HCT116 (cell line): ENCODE measurements at regions not wholly inside any gene's neighbourhood (a gene's known extent, or its start where the extent isn't known, plus 50 kb on each side); places are given as distances from the start of the nearest gene placed in this dataset.

Experiments used
- ATAC-seq: fragments of 200-7000 bp; cut with Tn5 transposase; 2 replicates; pipeline ENCODE4 v1.9.1; 2020; ENCODE audit warnings: mild to moderate bottlenecking, moderate library complexity
- BruUV-seq: library from RNA; stranded (reverse); fragments of 400-500 nt; replicated peaks from 2 replicates; lab custom pipeline; 2021; lab: Mats Ljungman, UMichigan
- CTCF ChIA-PET: fragments of 300-600 bp; sonication (Branson Sonifier 250); formaldehyde crosslinking; loops from one replicate; lab custom pipeline; 2021; ENCODE audit warnings: antibody characterized with exemption; lab: Charles Lee
- POLR2A ChIA-PET: fragments of 300-600, 350-600 bp; sonication (Branson Sonifier 250); formaldehyde crosslinking; loops from one replicate; lab custom pipeline; 2021; ENCODE audit warnings: antibody characterized with exemption; lab: Charles Lee
- RAD21 ChIA-PET, 2 experiments: fragments of 300-600 bp; sonication (Branson Sonifier 250); formaldehyde crosslinking; loops; one replicate each; lab custom pipeline; 2023; ENCODE audit warnings: low total read pairs in 2 of 2; ENCODE audit not compliant: uncharacterized antibody in 2 of 2, unreplicated experiment in 2 of 2, low non-redundant PET in 1 of 2; lab: Charles Lee
- DNase-seq: peaks from one replicate; pipeline ENCODE4 v3.0.0-alpha.2; 2010; ENCODE audit warnings: low read depth, low spot score
- H2AFZ ChIP-seq: fragments of 200-600 bp; shearing (Covaris generic), sonication (generic); 2 replicates; pipeline ENCODE4 v1.6.1; 2017; ENCODE audit warnings: low read depth, mixed run types, mixed read lengths, antibody characterized with exemption, low read length; ENCODE audit not compliant: poor library complexity, severe bottlenecking
- H3K27ac ChIP-seq: 2 replicates; pipeline ENCODE4 v1.5.1; 2012; ENCODE audit warnings: low read depth, low read length
- H3K27me3 ChIP-seq: fragments of 200-600 bp; sonication (generic); 2 replicates; pipeline ENCODE4 v1.6.1; 2016; ENCODE audit warnings: mixed run types, low read length, mixed read lengths; ENCODE audit not compliant: insufficient read depth
- H3K36me3 ChIP-seq, 2 experiments: fragments of 200-500 bp in 1 of 2; fragments of 200-600 bp in 1 of 2; sonication (Bioruptor generic) in 1 of 2; sonication (generic) in 1 of 2; 2 replicates each; pipeline versions ENCODE4 v1.5.1 to v1.6.1; 2014 to 2016; ENCODE audit warnings: low read length in 2 of 2, inconsistent platforms in 1 of 2, mixed read lengths in 1 of 2, mixed run types in 1 of 2; ENCODE audit not compliant: insufficient read depth in 2 of 2, control insufficient read depth in 1 of 2
- H3K4me1 ChIP-seq, 2 experiments: fragments of 200-600 bp in 1 of 2; sonication (generic) in 1 of 2; 2 replicates each; pipeline versions ENCODE4 v1.5.1 to v1.6.1; 2012 to 2017; ENCODE audit warnings: low read length in 2 of 2, inconsistent platforms in 1 of 2, mild to moderate bottlenecking in 1 of 2, mixed read lengths in 1 of 2, mixed run types in 1 of 2, moderate library complexity in 1 of 2; ENCODE audit not compliant: insufficient read depth in 2 of 2, control insufficient read depth in 1 of 2
- H3K4me2 ChIP-seq: fragments of 200-600 bp; sonication (generic); 2 replicates; pipeline ENCODE4 v1.6.1; 2017; ENCODE audit warnings: mixed run types, low read length, mixed read lengths
- H3K4me3 ChIP-seq, 2 experiments: fragments of 200-600 bp in 1 of 2; sonication (generic) in 1 of 2; replicated peaks in 1 of 2; 2 replicates each; pipeline ENCODE4 v1.5.1; 2011 to 2016; ENCODE audit warnings: low read length in 2 of 2, control low read depth in 1 of 2, low read depth in 1 of 2, mild to moderate bottlenecking in 1 of 2, mixed read lengths in 1 of 2, mixed run types in 1 of 2
- H3K79me2 ChIP-seq: fragments of 200-600 bp; sonication (generic); 2 replicates; pipeline ENCODE4 v1.6.1; 2017; ENCODE audit warnings: mild to moderate bottlenecking, mixed run types, low read length, moderate library complexity, mixed read lengths; ENCODE audit not compliant: insufficient read depth
- H3K9ac ChIP-seq: fragments of 200-600 bp; sonication (generic); 2 replicates; pipeline ENCODE4 v1.6.1; 2016; ENCODE audit warnings: low read length, mixed read lengths
- H3K9me2 ChIP-seq: fragments of 200-600 bp; sonication (generic), shearing (Covaris generic); 2 replicates; pipeline ENCODE4 v1.6.1; 2017; ENCODE audit warnings: mixed run types, mild to moderate bottlenecking, moderate library complexity; ENCODE audit not compliant: insufficient read depth
- H3K9me3 ChIP-seq, 2 experiments: fragments of 200-500 bp in 1 of 2; fragments of 200-600 bp in 1 of 2; sonication (Bioruptor generic) in 1 of 2; sonication (generic) in 1 of 2; 2 replicates each; pipeline ENCODE4 v1.6.1; 2014 to 2017; ENCODE audit warnings: low read length in 2 of 2, mixed read lengths in 2 of 2, inconsistent platforms in 1 of 2, low read depth in 1 of 2, mild to moderate bottlenecking in 1 of 2, mixed run types in 1 of 2, moderate library complexity in 1 of 2; ENCODE audit not compliant: control insufficient read depth in 1 of 2, insufficient read depth in 1 of 2
- H4K20me1 ChIP-seq: fragments of 200-600 bp; sonication (generic), shearing (Covaris generic); 2 replicates; pipeline ENCODE4 v1.6.1; 2017; ENCODE audit warnings: mixed run types, mild to moderate bottlenecking, moderate library complexity; ENCODE audit not compliant: insufficient read depth
- CEBPB ChIP-seq: IDR thresholded peaks from 2 replicates; pipeline ENCODE4 v1.6.1; 2012; ENCODE audit warnings: low read depth
- ELF1 ChIP-seq: IDR thresholded peaks from 2 replicates; pipeline ENCODE4 v1.6.1; 2012; ENCODE audit warnings: low read depth, borderline replicate concordance
- JUND ChIP-seq: IDR thresholded peaks from 2 replicates; pipeline ENCODE4 v1.6.1; 2012
- SP1 ChIP-seq: IDR thresholded peaks from 2 replicates; pipeline ENCODE4 v1.6.1; 2012; ENCODE audit warnings: low read depth
- SRF ChIP-seq: IDR thresholded peaks from 2 replicates; pipeline ENCODE4 v1.6.1; 2012; ENCODE audit warnings: low read depth
- YY1 ChIP-seq: IDR thresholded peaks from 2 replicates; pipeline ENCODE4 v1.6.1; 2011; ENCODE audit warnings: low read length, low read depth, moderate library complexity, mild to moderate bottlenecking; ENCODE audit not compliant: insufficient replicate concordance; ENCODE audit errors: extremely low read depth
- ZNF274 ChIP-seq: fragments of 200-500 bp; sonication (Bioruptor generic); IDR thresholded peaks from 2 replicates; pipeline ENCODE4 v1.6.1; 2014; ENCODE audit warnings: mild to moderate bottlenecking, low read depth, low read length, inconsistent platforms
- intact Hi-C: fragments of 100-400 bp; cut with micrococcal nuclease; formaldehyde crosslinking; loops from 2 replicates; pipeline ENCODE4 v1.10.0; 2022
- TF ChIP-seq, protein P1 (sequence below): IDR thresholded peaks from 2 replicates; pipeline ENCODE4 v1.6.1; 2012; ENCODE audit warnings: low read depth

GRCh38 chr18:77750006-77750405, 500.4 kb downstream of the GALR1 start:
- Histone ChIP-seq H3K9ac (no peak overlapping the region), H3K36me3 (no peaks in the 10 kb centered on the region), H3K27me3 (no peaks in the 10 kb centered on the region), H2AFZ (no peak overlapping the region), H3K79me2 (no peaks in the 10 kb centered on the region), H3K4me1 (no peaks in the 10 kb centered on the region), H4K20me1 (no peaks in the 10 kb centered on the region), H3K4me3 (no peak overlapping the region), H3K9me3 (peaks cover 20 to 28% of the 10 kb centered on the region in 2 experiments; a peak in 2 of 4 replicates), H3K4me2 (no peak overlapping the region), H3K27ac (no peak overlapping the region), H3K9me2 (no peaks in the 10 kb centered on the region)
- ChIA-PET RAD21 (no interaction called here), POLR2A (no interaction called here), CTCF (no interaction called here)
- DNase-seq = no peak
- intact Hi-C loops = no loop called here
- ATAC-seq = no peak
- BruUV-seq = no TSS peak
- no peak for TF ChIP-seq SRF
- TF ChIP-seq YY1 = no peak
- no peak for TF ChIP-seq CEBPB

DNA sequence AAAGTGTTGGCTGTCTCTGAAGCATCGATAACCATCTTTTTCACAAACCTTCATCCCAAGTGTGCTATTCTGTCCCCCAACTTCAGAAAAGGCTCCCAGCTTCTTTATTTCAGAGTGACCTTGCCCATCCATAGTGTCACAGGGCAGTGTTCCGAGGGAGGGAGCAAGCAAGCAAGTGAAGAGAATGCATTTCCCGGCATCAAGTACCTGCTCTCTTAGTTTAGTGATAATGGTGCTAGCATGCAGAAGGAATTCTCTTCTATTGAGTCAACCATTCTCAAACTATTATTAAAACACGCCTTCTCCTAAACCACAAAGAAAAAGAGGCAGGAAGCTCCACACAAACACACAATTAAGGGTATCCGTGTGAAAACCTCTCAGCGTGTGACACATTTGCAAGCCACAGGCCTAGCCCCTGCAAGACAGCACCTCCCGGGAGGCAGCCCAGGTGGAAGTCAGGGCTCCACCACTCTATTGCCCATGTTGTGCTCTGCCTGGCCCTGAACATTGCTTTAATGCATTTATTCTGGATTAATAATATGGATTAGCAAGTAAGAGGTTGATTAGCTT, 504.9 kb downstream of the GALR1 start:
- Histone ChIP-seq H3K4me3 (no peak overlapping the region), H3K9ac (no peak overlapping the region), H2AFZ (no peak overlapping the region), H3K9me3 (peaks cover 21 to 24% of the 10 kb centered on the region in 2 experiments; a peak in 2 of 4 replicates), H3K9me2 (no peaks in the 10 kb centered on the region), H3K27ac (no peak overlapping the region), H3K4me2 (no peak overlapping the region), H3K36me3 (no peaks in the 10 kb centered on the region), H3K27me3 (no peaks in the 10 kb centered on the region), H3K4me1 (no peaks in the 10 kb centered on the region), H3K79me2 (no peaks in the 10 kb centered on the region), H4K20me1 (no peaks in the 10 kb centered on the region)
- POLR2A ChIA-PET = no interaction called here
- TF ChIP-seq ELF1 (no peak), SRF (no peak), SP1 (no peak), CEBPB (no peak), ZNF274 (no peak), JUND (no peak)
- TF ChIP-seq, protein P1, sequence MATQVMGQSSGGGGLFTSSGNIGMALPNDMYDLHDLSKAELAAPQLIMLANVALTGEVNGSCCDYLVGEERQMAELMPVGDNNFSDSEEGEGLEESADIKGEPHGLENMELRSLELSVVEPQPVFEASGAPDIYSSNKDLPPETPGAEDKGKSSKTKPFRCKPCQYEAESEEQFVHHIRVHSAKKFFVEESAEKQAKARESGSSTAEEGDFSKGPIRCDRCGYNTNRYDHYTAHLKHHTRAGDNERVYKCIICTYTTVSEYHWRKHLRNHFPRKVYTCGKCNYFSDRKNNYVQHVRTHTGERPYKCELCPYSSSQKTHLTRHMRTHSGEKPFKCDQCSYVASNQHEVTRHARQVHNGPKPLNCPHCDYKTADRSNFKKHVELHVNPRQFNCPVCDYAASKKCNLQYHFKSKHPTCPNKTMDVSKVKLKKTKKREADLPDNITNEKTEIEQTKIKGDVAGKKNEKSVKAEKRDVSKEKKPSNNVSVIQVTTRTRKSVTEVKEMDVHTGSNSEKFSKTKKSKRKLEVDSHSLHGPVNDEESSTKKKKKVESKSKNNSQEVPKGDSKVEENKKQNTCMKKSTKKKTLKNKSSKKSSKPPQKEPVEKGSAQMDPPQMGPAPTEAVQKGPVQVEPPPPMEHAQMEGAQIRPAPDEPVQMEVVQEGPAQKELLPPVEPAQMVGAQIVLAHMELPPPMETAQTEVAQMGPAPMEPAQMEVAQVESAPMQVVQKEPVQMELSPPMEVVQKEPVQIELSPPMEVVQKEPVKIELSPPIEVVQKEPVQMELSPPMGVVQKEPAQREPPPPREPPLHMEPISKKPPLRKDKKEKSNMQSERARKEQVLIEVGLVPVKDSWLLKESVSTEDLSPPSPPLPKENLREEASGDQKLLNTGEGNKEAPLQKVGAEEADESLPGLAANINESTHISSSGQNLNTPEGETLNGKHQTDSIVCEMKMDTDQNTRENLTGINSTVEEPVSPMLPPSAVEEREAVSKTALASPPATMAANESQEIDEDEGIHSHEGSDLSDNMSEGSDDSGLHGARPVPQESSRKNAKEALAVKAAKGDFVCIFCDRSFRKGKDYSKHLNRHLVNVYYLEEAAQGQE = no peak
- ATAC-seq (no peak), DNase-seq (no peak)
- RAD21 ChIA-PET = no interaction called here
- intact Hi-C loops = no loop called here
- CTCF ChIA-PET = no interaction called here
- no TSS peak for BruUV-seq
